ENCODE measurements at regions not wholly inside any gene's neighbourhood (a gene's known extent, or its start where the extent isn't known, plus 50 kb on each side); places are given as distances from the start of the nearest gene placed in this dataset.

GRCh38 chr1:239814306-239814881, 277.3 kb upstream of the FMN2 start:
- TF ChIP-seq CEBPB (IDR thresholded peaks at IDR 0.05) (peak in 1 of 2 experiments; percentile 32; a peak in 1 of 4 replicates), CTCF (IDR thresholded peaks at IDR 0.05) (peak; percentile 32; the same call in 2 of the 3 replicates), REST (IDR thresholded peaks at IDR 0.05) (no peak), POLR2A (IDR thresholded peaks at IDR 0.05; ENCODE audit: low read length) (no peak), MAFK (IDR thresholded peaks at IDR 0.05; ENCODE audit: partially characterized antibody) (no peak), PHF8 (IDR thresholded peaks at IDR 0.05; ENCODE audit: borderline replicate concordance, low read depth) (no peak), CBX2 (IDR thresholded peaks at IDR 0.05; ENCODE audit: borderline replicate concordance, low read depth) (no peak), JUNB (IDR thresholded peaks at IDR 0.05) (peak; percentile 90)

Data from A549 (cell line).